ENCODE measurements at regions not wholly inside any gene's neighbourhood (a gene's known extent, or its start where the extent isn't known, plus 50 kb on each side); places are given as distances from the start of the nearest gene placed in this dataset.

- DNase-seq (ENCODE audit: low spot score), result no peak
Measured at GRCh38 chr7:15751191-15751701, 64.8 kb upstream of the MEOX2 start.

DNA sequence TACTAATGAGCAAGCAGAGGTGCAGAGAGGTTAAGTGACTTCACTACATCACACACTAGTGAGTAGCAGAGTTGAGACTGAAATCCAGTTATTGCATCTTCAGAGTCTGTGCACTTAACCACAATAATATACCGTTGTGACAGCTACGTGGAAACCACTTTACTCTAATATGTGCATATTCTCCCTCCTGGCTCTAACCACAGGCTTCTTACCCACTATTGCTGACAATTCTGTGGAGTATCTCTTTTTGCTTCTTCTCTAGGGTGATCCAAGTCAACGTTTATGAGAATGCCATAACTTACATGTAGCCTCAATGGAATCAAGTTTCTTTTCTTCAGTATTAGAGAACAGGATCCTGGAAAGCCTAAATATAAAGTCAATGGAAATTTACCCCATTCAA lies 64.2 kb upstream of the MEOX2 start:
- DNase-seq (ENCODE audit: low spot score), result no peak

GRCh38 chr7:15749631-15750030 lies 63.1 kb upstream of the MEOX2 start:
- no peak for DNase-seq (ENCODE audit: low spot score)

GRCh38 chr7:15747712-15748111 lies 61.2 kb upstream of the MEOX2 start:
- no peak for DNase-seq (ENCODE audit: low spot score)

- no peak for DNase-seq (ENCODE audit: low spot score)
Measured at GRCh38 chr7:15747301-15747700, 60.8 kb upstream of the MEOX2 start.

DNA sequence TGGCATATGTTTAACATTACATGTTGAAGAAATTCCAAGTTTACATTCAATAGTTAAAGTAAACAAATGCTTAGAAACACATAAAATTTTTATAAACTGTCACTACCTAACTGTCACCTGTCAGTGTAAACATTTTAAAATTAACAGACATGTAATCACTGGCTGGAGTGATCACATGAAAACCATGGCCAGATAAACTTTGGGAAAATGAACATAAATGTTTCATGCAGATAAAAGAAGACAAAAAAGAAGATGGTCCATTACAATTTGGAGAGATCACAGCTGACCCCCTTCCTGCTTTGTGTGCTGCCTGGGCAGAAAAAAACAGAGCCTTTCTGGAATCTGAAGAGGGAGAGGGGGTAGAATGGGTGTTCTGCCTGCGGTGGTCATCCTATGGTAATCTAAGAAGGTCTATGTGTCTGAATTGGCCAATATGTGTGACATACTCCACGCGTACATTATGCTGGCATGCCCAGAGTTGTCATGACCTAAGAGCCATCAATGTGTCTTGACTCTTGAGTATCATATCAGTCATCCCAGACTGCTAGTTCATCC lies 57.5 kb upstream of the MEOX2 start:
- DNase-seq (ENCODE audit: low spot score), result no peak

DNA sequence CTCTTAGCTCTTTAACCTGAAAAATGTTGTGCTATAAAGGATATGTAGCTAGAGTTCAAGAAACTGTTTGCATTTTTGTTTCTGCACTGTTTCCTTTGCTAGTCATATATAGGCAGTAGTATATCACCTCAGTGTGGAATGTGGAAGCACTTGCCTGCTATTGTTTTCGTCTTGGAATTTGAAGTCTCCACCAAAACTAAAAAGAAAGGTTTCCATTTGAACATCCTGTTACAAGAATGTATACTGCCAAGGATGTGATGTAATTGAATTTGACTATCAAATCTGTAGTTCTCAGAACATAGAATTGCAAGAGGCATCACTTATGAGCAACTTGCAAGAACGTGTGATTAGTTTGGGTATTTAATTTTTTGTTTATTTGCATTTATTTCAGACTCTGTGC lies 51.1 kb upstream of the MEOX2 start:
- no peak for DNase-seq (ENCODE audit: low spot score)

All from left forelimb (tissue), 1 donor.